ENCODE measurements at regions not wholly inside any gene's neighbourhood (a gene's known extent, or its start where the extent isn't known, plus 50 kb on each side); places are given as distances from the start of the nearest gene placed in this dataset.
"Not testable (repeated sequence)": the region's sequence is repeated elsewhere in the genome, so short reads cannot be mapped to it uniquely, and the experiment has no call there.

GRCh38 chr17:68097161-68097805, 61.7 kb downstream of the KPNA2 start:
- H3K4me3 ChIP-seq = no peak overlapping the region
- no peaks in the 10 kb centered on the region for H3K27me3 ChIP-seq
- H3K9me3 ChIP-seq = no peaks in the 10 kb centered on the region
- H3K27ac ChIP-seq = no peak overlapping the region
- no peaks in the 10 kb centered on the region for H3K36me3 ChIP-seq
- peaks cover 0 to 6% of the 10 kb centered on the region in 2 donors for H3K4me1 ChIP-seq
- no peak for TF ChIP-seq CTCF (IDR thresholded peaks at IDR 0.05)
- no peak for DNase-seq (ENCODE audit: low spot score)

GRCh38 chr17:68099341-68099753, 63.8 kb downstream of the KPNA2 start:
- H3K4me3 ChIP-seq; H3K27me3 ChIP-seq; H3K27ac ChIP-seq; H3K36me3 ChIP-seq; DNase-seq (ENCODE audit: low spot score); H3K9me3 ChIP-seq: not testable (repeated sequence)
- H3K4me1 ChIP-seq = peaks cover 0 to 19% of the 10 kb centered on the region in 2 donors

GRCh38 chr17:68100000-68100641, 64.6 kb downstream of the KPNA2 start:
- DNase-seq (ENCODE audit: low spot score) = no peak
- TF ChIP-seq CTCF (IDR thresholded peaks at IDR 0.05) = no peak
- no peak overlapping the region for H3K4me3 ChIP-seq
- no peaks in the 10 kb centered on the region for H3K36me3 ChIP-seq
- H3K27me3 ChIP-seq = no peaks in the 10 kb centered on the region
- peaks cover 0 to 19% of the 10 kb centered on the region in 2 donors for H3K4me1 ChIP-seq
- no peaks in the 10 kb centered on the region for H3K9me3 ChIP-seq
- H3K27ac ChIP-seq = peak overlapping the region in 1 of 2 donors; percentile 98

GRCh38 chr17:68101075-68101986, 65.8 kb downstream of the KPNA2 start:
- TF ChIP-seq CTCF (IDR thresholded peaks at IDR 0.05) = no peak

GRCh38 chr17:68101987-68102314, 66.4 kb downstream of the KPNA2 start:
- Histone ChIP-seq H3K9me3 (no peaks in the 10 kb centered on the region), H3K27me3 (no peaks in the 10 kb centered on the region), H3K4me3 (peak overlapping the region; percentile 65 to 91), H3K27ac (peak overlapping the region; percentile 88 to 98), H3K36me3 (no peaks in the 10 kb centered on the region), H3K4me1 (peaks cover 0 to 30% of the 10 kb centered on the region in 2 donors)
- DNase-seq (ENCODE audit: low spot score) = no peak
- no peak for TF ChIP-seq CTCF (IDR thresholded peaks at IDR 0.05)

More at GRCh38 chr17:68101075-68101986, 65.8 kb downstream of the KPNA2 start:
- peak overlapping the region; percentile 65 to 91 for H3K4me3 ChIP-seq
- H3K27me3 ChIP-seq = no peaks in the 10 kb centered on the region
- peak; percentile 90 for DNase-seq (ENCODE audit: low spot score)
- H3K36me3 ChIP-seq = no peaks in the 10 kb centered on the region
- no peaks in the 10 kb centered on the region for H3K9me3 ChIP-seq
- peak overlapping the region; percentile 88 to 98 for H3K27ac ChIP-seq
- peaks cover 0 to 24% of the 10 kb centered on the region in 2 donors for H3K4me1 ChIP-seq

- Histone ChIP-seq H3K27ac (peak overlapping the region; percentile 88 to 98), H3K4me1 (peaks cover 0 to 34% of the 10 kb centered on the region in 2 donors)
- no peak for TF ChIP-seq CTCF (IDR thresholded peaks at IDR 0.05)
Observed at GRCh38 chr17:68102318-68102758, 66.8 kb downstream of the KPNA2 start.

More at GRCh38 chr17:68102318-68102758, 66.8 kb downstream of the KPNA2 start:
- H3K36me3 ChIP-seq = no peaks in the 10 kb centered on the region
- H3K4me3 ChIP-seq = peak overlapping the region; percentile 65 to 91
- H3K9me3 ChIP-seq = no peaks in the 10 kb centered on the region
- no peak for DNase-seq (ENCODE audit: low spot score)
- H3K27me3 ChIP-seq = no peaks in the 10 kb centered on the region

Measured in right atrium auricular region (tissue), 2 donors.